GM19467 (cell line): ENCODE measurements at regions not wholly inside any gene's neighbourhood (a gene's known extent, or its start where the extent isn't known, plus 50 kb on each side); places are given as distances from the start of the nearest gene placed in this dataset.

Experiments
- ATAC-seq: cut with Tn5 transposase; IDR thresholded peaks from one replicate; pipeline ENCODE4 v1.9.1; 2021; ENCODE audit warnings: mild to moderate bottlenecking, moderate library complexity; ENCODE audit not compliant: unreplicated experiment

- no peak for ATAC-seq
These were observed 218.8 kb upstream of the RAB6C start for GRCh38 chr2:129760669-129761068.

GRCh38 chr2:129761569-129762021 lies 217.9 kb upstream of the RAB6C start:
- no peak for ATAC-seq

- ATAC-seq, result no peak
These were observed 216.9 kb upstream of the RAB6C start for GRCh38 chr2:129762386-129763189.

GRCh38 chr2:129763190-129763846 lies 216.1 kb upstream of the RAB6C start:
- no peak for ATAC-seq

GRCh38 chr2:129763966-129764365 lies 215.5 kb upstream of the RAB6C start:
- no peak for ATAC-seq

GRCh38 chr2:129764376-129765325 lies 214.8 kb upstream of the RAB6C start:
- no peak for ATAC-seq

- no peak for ATAC-seq
These were observed 214.2 kb upstream of the RAB6C start for GRCh38 chr2:129765326-129765677.

- no peak for ATAC-seq
These were observed 213.7 kb upstream of the RAB6C start for GRCh38 chr2:129765678-129766351.

GRCh38 chr2:129766374-129766993 lies 213.0 kb upstream of the RAB6C start:
- ATAC-seq, result no peak

- ATAC-seq, result no peak
These were observed 212.0 kb upstream of the RAB6C start for GRCh38 chr2:129767346-129768035.

- no peak for ATAC-seq
These were observed 211.5 kb upstream of the RAB6C start for GRCh38 chr2:129768036-129768386.

- ATAC-seq, result no peak
These were observed 210.8 kb upstream of the RAB6C start for GRCh38 chr2:129768485-129769184.

- ATAC-seq, result no peak
These were observed 210.1 kb upstream of the RAB6C start for GRCh38 chr2:129769185-129769991.

GRCh38 chr2:129771418-129772189 lies 207.9 kb upstream of the RAB6C start:
- no peak for ATAC-seq

- ATAC-seq, result no peak
These were observed 207.3 kb upstream of the RAB6C start for GRCh38 chr2:129772190-129772579.

GRCh38 chr2:129775952-129776653 lies 203.4 kb upstream of the RAB6C start:
- no peak for ATAC-seq

GRCh38 chr2:129777146-129777545 lies 202.3 kb upstream of the RAB6C start:
- ATAC-seq, result no peak
